K562 (cell line): ENCODE measurements at regions not wholly inside any gene's neighbourhood (a gene's known extent, or its start where the extent isn't known, plus 50 kb on each side); places are given as distances from the start of the nearest gene placed in this dataset.

Source experiments
- TBL1XR1 ChIP-seq, 2 experiments: IDR thresholded peaks; 2 replicates each; pipeline ENCODE4 v1.6.1; 2012; ENCODE audit warnings: improper control_type of control experiment in 2 of 2, low read length in 2 of 2, mild to moderate bottlenecking in 1 of 2
- TF ChIP-seq, protein P1 (sequence below): fragments of 450-650 bp; IDR thresholded peaks from 2 replicates; pipeline ENCODE4 v1.6.1; 2018; ENCODE audit not compliant: partially characterized antibody
- TF ChIP-seq, protein P2 (sequence below): fragments of 450-650 bp; IDR thresholded peaks from 2 replicates; pipeline ENCODE4 v1.6.1; 2017; ENCODE audit warnings: antibody characterized with exemption, mild to moderate bottlenecking

DNA sequence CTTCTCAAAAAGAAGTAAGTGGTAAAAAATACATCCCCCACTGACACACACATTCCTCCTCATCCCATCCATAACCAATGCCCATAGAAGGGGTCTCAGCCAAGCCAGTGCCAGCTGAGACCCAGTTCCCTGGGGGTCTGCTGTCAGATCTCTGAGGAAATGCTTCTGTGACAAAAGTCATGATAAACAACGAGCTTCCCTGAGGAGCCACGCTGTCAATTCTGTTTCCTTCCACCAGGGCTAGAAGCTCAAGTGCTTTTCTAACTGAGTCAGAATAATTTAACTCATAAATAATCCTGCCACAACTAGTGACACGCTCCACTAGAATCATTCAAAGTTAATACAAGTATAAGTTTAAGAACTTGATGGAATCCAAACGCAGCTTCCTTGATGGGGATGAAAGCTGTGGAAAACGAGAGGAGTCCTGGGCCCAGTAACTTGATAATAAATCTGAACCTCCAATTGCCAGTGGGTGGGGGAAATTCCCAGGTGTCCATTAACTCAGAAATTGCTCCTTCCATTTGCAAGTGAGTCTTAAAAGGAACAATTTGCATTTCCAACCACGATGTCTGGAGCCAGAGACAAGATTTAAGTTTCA is 348.7 kb upstream of the LMCD1 start (continued):
- TF ChIP-seq, protein P1, sequence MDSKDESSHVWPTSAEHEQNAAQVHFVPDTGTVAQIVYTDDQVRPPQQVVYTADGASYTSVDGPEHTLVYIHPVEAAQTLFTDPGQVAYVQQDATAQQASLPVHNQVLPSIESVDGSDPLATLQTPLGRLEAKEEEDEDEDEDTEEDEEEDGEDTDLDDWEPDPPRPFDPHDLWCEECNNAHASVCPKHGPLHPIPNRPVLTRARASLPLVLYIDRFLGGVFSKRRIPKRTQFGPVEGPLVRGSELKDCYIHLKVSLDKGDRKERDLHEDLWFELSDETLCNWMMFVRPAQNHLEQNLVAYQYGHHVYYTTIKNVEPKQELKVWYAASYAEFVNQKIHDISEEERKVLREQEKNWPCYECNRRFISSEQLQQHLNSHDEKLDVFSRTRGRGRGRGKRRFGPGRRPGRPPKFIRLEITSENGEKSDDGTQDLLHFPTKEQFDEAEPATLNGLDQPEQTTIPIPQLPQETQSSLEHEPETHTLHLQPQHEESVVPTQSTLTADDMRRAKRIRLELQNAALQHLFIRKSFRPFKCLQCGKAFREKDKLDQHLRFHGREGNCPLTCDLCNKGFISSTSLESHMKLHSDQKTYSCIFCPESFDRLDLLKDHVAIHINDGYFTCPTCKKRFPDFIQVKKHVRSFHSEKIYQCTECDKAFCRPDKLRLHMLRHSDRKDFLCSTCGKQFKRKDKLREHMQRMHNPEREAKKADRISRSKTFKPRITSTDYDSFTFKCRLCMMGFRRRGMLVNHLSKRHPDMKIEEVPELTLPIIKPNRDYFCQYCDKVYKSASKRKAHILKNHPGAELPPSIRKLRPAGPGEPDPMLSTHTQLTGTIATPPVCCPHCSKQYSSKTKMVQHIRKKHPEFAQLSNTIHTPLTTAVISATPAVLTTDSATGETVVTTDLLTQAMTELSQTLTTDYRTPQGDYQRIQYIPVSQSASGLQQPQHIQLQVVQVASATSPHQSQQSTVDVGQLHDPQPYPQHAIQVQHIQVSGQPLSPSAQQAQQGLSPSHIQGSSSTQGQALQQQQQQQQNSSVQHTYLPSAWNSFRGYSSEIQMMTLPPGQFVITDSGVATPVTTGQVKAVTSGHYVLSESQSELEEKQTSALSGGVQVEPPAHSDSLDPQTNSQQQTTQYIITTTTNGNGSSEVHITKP = no peak
- TF ChIP-seq TBL1XR1 (IDR thresholded peaks at IDR 0.05; ENCODE audit: low read length in 2 of 2) = no peak
- TF ChIP-seq, protein P2, sequence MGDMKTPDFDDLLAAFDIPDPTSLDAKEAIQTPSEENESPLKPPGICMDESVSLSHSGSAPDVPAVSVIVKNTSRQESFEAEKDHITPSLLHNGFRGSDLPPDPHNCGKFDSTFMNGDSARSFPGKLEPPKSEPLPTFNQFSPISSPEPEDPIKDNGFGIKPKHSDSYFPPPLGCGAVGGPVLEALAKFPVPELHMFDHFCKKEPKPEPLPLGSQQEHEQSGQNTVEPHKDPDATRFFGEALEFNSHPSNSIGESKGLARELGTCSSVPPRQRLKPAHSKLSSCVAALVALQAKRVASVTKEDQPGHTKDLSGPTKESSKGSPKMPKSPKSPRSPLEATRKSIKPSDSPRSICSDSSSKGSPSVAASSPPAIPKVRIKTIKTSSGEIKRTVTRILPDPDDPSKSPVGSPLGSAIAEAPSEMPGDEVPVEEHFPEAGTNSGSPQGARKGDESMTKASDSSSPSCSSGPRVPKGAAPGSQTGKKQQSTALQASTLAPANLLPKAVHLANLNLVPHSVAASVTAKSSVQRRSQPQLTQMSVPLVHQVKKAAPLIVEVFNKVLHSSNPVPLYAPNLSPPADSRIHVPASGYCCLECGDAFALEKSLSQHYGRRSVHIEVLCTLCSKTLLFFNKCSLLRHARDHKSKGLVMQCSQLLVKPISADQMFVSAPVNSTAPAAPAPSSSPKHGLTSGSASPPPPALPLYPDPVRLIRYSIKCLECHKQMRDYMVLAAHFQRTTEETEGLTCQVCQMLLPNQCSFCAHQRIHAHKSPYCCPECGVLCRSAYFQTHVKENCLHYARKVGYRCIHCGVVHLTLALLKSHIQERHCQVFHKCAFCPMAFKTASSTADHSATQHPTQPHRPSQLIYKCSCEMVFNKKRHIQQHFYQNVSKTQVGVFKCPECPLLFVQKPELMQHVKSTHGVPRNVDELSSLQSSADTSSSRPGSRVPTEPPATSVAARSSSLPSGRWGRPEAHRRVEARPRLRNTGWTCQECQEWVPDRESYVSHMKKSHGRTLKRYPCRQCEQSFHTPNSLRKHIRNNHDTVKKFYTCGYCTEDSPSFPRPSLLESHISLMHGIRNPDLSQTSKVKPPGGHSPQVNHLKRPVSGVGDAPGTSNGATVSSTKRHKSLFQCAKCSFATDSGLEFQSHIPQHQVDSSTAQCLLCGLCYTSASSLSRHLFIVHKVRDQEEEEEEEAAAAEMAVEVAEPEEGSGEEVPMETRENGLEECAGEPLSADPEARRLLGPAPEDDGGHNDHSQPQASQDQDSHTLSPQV = no peak
